Cortex of kidney (tissue), 1 donor: ENCODE measurements at regions not wholly inside any gene's neighbourhood (a gene's known extent, or its start where the extent isn't known, plus 50 kb on each side); places are given as distances from the start of the nearest gene placed in this dataset.
"Not testable (repeated sequence)": the region's sequence is repeated elsewhere in the genome, so short reads cannot be mapped to it uniquely, and the experiment has no call there.

Source experiments
- DNase-seq: peaks from one replicate; lab custom pipeline; 2025; lab: John Stamatoyannopoulos, UW

DNA sequence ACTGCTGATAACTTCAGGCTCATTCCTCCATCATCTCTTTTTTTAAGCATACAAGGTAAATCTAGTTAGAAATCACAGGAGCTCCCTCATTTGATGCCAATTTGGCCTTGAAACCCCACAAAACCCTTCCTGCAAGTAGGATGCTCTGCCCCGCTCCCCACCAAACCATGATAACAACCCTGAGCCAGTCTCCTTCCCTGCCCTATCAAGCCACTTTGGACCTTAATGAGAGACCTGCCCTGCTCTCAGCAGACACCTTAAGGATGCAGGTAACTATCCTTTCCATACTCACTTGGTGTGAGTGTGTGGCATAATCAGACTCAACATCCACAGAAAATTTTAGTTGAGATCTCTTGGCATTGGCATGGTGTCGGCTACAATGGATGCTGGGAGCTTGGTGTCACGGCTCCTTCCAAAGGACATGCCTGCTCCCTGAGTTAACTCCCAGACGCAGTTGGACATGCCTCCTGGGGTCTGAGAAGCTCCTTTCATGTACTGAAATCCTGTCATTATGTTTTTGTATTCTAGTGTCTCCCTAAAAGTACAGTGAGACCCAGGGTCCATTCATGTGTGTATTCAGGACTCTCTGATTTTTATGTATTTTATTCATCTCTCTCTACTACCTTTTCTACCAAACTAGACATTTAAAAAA lies 801.4 kb downstream of the TMEM121 start:
- DNase-seq, result not testable (repeated sequence)

DNA sequence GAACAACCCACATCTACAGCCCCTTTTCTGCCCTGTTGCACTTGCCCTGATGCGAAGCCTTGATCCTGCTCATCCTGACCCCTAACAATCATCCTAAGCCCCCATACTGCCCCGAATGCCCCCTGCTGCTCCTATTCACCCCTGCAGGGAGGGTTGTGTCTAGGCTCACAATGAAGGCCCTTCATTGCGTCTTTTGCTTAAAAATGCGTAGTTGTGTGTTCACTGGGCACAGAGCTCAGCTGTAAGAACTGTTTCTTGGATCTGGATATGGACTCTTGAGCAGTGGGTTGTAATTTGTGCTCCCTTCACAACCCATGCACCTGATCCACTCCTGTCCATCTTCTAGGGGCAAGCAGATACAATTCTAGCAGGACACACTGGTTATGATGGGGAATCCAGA lies 802.9 kb downstream of the TMEM121 start:
- not testable (repeated sequence) for DNase-seq

DNA sequence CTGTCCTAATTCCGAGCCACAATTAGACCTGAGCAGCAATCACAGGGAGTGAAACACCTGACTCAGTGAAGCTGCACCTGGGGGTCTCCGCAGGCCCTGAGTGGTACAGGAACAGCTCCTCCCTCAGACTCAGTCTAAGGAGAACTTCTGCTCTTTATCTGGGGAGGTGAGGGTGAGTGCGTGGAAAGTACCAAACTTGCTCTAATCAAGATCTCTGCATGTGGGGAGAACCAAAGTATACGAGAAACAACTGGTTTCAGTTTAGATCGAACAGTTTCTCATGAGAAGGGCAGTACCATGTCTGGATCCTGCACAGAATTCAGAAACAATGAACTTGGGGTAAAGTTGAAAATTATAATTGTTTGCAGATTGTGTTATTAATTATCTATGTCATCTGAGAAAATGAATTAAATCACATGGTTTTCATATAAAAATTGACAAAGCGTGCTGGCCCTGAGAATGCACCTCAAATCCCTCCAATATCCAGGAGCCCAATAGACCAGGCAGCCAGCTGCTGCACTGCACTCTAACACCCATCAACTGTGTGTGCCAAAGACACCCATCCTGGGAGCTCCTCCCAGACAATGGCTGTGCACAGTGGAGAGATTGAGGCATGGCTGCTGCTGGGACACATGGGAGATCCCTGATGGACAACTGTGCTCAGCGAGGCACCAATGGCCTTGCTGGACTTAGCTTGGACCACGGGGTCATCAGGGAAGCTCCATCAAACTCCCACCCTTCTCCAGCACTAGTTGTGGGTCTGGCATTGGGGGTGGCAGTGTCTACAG lies 803.8 kb downstream of the TMEM121 start:
- not testable (repeated sequence) for DNase-seq

DNA sequence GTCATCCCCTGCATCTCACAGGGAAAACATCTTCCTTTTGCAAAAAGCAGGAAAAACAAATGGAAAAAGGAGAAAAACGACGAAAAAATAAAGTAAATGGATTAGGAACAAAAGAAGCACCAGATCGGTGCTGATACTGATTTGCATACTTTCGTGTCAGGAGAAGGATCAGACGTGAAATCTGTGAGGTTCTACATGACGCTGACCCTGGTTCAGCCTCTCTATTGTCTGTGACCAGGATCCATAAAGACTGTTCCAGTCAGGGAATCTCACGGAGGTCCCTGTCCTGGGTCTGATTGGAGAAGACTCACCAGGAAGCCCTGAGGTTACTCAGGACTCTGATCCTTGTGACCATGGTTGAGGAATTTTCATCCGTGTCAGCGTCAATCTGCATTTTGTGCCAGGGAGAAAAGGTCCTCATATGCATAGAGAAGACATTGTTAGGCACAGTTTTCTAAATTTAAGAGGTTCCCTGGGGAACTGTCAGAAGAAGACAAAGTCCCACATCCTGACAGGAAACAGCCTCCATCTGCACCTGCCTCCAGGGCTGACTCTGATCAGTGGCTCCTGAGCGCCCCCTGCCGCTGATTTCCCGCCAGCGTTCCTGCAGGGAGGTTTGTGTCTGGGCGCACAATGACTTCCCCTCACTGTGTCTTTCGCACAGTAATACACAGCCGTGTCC lies 808.2 kb downstream of the TMEM121 start:
- DNase-seq, result not testable (repeated sequence)

DNA sequence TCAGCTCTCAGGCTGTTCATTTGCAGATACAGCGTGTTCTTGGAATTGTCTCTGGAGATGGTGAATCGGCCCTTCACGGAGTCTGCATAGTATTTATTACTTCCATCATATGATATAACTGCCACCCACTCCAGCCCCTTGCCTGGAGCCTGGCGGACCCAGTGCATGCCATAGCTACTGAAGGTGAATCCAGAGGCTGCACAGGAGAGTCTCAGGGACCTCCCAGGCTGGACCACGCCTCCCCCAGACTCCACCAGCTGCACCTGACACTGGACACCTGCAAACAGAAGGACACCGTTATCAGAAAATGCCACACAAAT lies 808.7 kb downstream of the TMEM121 start:
- DNase-seq, result not testable (repeated sequence)

DNA sequence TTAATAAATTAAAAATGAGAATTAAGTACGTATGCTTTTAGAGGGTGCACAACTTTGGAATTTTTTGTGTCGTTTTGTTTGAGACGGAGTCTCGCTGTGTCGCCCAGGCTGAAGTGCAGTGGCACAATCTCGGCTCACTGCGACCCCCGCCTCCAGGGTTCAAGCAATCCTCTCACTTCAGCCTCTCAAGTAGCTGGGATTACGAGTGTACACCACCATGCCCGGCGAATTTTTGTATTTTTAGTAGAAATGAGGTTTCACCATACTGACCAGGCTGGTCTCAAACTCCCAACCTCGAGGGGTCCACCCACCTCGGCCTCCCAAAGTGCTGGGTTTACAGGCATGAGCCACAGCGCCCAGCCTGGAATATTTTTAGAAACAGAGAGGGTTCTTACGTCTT lies 812.4 kb downstream of the TMEM121 start:
- not testable (repeated sequence) for DNase-seq

DNA sequence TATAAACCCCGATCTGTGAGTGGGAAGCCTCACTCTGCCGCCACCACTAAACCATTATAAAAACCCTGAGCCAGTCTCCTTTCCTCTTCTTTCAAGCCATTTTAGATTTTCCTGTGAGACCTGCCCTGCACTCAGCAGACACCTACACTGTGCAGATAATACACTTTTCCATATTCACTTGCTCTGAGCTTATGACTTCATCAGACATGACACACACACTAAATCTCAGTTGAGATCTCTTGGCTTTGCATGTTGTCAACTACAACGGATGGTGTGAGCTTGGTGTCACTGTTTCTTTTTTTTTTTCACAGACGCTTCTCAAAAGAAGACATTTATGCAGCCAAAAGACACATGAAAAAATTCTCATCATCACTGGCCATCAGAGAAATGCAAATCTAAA lies 814.3 kb downstream of the TMEM121 start:
- DNase-seq, result not testable (repeated sequence)

DNA sequence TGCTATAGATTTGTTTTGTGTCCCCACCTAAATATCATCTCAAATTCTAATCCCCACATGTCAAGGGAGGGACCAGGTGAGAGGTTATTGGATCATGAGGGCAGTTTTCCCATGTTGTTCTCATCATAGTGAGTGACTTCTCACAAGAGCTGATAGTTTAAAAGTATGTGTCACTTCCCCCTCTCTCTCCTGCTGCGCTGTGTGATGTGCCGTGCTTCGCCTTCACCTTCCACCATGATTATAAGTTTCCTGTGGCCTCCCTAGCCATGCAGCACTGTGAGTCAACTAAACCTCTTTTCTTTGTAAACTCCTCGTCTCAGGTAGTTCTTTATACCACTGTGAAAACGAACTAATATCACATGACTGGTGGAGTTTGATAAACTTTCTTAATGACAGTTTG lies 814.8 kb downstream of the TMEM121 start:
- DNase-seq, result not testable (repeated sequence)

DNA sequence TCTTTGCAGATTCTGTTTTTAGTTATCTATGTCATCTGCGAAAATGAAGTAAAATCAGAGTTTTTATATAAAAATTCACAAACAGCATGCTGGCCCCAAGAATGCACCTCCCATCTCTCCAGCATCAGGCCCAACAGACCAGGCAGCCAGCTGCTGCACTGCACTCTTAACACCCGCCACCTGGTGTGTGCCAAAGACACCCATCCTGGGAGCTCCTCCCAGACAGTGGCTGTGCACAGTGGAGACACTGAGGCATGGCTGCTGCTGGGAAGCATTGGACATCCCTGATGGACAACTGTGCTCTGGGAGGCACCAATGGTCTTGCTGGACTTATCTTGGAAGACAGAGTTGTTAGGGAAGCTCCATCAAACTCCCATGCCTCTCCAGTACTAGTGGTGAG lies 817.2 kb downstream of the TMEM121 start:
- DNase-seq, result no peak

DNA sequence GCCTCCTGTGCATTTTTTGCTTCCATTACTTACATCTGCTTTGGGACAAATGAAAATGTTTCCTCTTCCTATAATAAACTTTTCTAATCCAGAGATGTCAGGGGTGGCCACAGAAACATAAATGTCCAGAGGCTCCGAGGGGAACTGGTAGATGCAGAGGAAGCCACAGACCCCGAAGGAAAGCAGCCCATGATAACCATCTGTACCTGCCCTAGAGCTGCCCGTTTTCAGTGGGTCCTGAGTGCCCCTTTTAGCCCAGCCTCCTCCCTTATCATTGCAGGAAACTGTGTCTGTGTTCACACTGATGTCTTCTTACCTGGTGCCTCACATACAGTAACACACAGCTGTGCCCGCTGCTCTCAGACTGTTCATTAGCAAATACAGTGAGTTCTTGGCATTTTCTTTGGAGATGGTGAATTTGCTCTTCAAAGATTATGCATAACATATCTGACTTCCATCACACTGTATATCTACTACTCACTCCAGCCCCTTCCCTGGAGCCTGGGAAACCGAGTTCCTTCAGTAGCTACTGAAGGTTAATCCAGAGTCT lies 817.8 kb downstream of the TMEM121 start:
- DNase-seq, result not testable (repeated sequence)

DNA sequence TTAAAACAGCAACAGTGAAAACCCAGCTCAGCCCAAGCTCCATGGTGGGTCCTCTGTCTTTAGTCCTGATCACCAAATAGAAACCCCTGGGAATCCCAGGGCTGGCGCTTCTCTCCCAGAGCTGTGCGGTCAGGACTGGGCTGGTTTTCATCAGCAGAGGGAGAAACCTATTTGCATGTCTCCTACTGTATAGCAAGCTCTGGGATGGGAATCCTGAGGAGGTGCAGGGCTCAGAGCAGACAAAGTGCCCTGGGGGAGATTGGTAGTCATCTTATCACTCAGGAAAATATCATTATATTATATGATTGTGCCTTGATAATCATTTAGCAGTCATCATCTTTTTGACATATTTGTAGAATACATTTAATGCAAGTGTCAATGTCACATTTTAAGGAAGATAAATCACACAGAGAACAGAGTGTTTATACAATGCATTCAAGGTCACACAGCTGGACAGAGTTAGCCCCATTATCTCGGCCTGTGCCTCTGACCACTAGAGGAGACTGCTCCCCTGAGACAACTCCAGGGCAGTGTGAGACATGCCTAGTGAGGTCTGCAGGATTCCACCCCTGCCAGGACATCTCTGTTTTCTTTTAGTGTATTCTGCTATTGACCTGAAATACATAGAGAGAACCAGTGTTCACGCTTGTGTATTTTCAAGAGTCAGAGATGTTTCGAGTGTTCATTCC lies 818.6 kb downstream of the TMEM121 start:
- DNase-seq, result not testable (repeated sequence)

DNA sequence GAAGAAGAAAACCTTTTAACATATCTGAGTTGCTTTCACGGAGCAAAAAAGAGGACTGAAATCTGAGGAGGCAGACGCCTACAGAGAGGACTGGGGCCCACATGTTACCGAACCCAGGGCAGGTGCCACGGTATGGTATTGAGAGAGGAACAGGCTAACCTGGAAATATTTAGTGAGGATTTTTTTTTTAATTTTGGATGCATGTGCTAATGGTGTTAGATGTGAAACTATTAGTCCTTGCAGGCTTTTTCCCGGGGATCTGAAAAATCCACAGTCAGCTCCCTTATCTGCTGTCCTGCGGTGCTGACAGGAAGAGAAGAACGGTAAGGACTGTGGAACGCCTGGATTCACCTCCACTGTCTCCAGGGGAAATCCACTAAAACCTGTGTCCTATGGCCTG lies 819.7 kb downstream of the TMEM121 start:
- DNase-seq, result no peak

DNA sequence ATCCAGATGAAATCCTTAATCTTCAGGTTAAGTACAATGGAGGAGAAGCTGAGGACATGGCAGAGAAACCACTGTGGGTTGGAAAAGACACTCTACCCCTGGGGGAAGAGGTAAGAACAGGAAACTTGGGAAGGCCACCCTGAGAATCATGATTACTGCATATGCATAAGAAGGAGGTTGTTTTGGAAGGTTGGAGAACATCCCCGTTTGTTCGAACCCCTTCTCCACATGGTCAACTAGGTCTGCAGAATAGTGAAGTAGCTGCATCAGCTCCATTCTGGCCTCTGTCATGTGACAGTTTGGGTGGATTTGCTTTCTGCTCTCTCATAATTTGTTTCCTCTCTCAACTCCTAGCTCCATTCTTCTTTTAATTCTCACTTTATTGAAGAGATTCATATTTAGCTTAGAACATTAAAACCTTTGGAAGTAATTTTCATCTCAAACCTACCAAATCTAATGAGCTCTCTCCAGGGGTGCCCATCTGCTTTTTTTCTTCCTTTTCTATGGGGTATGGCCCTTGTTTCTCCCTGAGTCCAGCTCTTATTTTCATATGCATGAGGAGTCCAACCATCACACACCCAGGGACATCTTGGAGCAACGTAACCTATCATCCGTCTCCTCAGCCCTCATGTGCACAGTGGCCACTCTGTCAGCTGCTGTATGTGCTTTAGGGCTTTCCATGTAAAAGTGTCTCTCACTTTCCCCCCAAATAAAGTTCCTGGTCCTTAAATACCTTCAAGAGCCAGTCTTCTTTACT lies 820.3 kb downstream of the TMEM121 start:
- DNase-seq, result no peak

DNA sequence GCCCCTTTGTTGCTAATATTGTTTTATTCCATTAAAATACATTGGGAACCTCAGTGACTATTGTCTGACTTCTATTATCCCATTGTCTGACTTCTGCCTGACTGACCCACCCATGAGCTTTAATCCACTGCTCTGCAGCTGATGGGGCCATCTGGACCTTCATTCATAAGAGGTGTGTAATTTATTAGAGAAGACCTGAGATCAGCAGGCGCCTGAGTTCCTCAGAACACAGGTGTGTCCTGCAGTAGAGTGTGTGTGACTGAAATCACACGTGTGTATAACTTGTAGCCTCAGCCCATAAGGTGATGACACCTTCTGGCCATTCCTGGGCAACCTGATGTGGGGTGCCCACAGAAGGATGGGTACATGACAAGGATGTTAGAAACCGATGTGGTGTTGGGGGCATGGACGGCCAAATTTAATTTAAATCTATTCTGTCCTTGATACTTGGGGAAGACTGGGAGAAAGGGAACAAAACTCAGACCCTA lies 821.0 kb downstream of the TMEM121 start:
- no peak for DNase-seq

DNA sequence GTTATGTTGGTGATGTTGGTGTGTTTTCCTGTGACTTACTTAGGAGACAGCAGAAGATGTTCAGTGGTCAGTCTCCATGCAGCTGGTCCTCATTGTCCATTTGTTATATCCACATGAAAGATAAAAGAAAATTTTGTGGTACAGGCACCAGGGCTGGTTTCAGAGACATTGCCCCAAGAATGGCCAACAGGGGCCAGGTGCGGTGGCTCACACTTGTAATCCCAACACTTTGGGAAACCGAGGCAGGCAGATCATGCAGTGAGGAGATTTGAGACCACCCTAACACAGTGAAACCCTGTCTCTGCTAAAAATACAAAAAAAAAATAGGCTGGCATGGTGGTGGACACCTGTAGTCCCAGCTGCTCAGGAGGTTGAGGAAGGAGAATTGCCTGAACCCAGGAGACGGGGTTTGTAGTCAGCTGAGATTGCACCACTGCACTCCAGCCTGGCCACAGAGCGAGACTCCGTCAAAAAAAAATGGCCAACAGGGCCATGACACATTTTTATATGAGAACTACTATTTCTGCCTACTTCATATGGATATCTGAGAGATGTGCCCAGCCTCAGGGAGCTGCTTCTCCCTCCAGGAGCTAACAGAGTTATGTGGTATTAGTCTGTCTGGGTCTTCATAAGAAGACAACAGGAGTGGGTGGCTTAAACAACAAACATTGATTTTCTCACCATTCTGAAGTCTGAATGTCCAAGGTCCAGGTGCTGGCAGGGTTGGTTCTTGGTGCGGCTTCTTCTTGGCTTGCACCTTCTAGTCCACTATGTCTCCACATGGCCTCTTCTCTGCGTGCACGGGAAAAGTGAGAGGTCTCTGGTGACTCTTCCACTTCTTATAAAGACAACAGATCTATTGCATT lies 821.7 kb downstream of the TMEM121 start:
- no peak for DNase-seq

DNA sequence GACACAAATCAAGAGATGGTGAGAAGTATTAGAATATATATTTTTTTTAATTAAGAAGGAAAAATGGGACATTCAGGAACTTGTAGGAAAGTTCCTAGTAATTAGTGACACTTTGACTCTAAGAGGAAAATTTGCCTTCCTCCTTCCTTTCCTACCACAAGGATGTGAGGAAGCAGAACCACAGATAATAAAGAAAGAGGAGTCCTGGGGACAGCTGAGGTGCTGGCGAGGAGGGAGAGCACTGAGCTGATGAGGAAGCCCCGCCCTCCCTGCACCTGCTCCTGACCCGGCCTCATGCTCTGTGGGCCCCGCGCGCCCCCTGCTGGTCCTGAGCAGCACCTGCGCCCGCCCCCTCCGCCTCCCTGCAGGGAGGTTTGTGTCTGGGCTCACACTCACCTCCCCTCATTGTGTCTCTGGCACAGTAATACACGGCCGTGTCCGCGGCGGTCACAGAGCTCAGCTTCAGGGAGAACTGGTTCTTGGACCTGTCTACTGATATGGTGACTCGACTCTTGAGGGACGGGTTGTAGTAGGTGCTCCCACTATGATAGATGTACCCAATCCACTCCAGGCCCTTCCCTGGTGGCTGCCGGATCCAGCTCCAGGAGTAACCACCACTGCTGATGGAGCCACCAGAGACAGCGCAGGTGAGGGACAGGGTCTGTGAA lies 822.6 kb downstream of the TMEM121 start:
- DNase-seq, result not testable (repeated sequence)

DNA sequence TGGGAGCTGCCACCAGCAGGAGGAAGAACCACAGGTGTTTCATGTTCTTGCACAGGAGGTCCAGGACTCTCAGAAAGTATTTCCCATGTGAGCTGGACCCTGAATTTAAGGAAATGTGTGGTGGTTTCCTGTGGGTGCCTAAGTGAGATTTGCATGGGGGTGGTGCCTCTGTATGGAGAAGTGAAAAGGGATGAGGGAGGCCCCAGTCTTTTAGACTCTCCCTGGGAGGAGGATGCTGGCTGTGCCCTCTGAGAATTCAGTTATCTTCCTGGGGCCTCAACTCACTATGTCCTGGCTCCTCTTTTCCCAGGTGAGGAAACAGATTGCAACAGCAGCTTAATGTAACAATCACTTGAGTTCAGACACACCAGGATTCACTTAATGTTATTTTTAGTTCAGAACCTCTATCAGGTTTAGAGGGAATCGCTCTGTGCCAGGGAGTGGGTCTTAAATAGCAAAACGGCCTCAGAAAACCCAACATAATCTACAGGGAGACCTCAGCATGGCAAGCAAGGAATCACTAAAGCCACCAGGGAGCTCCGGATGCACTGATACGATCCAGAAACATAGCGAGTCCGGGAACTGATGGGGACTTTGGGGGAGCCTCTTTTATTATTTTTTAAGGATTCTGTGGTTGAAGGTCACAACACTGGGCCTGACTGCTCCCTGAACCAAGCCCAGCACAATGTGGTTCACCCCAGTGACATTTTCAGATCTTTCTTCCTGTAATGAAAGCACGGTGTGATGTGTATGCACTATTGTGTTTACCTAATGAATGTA lies 823.5 kb downstream of the TMEM121 start:
- not testable (repeated sequence) for DNase-seq

DNA sequence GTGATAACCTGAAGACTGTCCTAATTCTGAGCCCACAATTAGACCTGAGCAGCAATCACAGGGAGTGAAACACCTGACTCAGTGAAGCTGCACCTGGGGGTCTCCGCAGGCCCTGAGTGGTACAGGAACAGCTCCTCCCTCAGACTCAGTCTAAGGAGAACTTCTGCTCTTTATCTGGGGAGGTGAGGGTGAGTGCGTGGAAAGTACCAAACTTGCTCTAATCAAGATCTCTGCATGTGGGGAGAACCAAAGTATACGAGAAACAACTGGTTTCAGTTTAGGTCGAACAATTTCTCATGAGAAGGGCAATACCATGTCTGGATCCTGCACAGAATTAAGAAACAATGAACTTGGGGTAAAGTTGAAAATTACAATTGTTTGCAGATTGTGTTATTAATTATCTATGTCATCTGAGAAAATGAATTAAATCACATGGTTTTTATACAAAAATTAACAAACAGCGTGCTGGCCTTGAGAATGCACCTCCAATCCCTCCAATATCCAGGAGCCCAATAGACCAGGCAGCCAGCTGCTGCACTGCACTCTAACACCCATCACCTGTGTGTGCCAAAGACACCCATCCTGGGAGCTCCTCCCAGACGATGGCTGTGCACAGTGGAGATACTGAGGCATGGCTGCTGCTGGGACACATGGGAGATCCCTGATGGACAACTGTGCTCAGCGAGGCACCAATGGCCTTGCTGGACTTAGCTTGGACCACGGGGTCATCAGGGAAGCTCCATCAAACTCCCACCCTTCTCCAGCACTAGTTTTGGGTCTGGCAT lies 828.8 kb downstream of the TMEM121 start:
- DNase-seq, result not testable (repeated sequence)
